ENCODE measurements at regions not wholly inside any gene's neighbourhood (a gene's known extent, or its start where the extent isn't known, plus 50 kb on each side); places are given as distances from the start of the nearest gene placed in this dataset.

DNA sequence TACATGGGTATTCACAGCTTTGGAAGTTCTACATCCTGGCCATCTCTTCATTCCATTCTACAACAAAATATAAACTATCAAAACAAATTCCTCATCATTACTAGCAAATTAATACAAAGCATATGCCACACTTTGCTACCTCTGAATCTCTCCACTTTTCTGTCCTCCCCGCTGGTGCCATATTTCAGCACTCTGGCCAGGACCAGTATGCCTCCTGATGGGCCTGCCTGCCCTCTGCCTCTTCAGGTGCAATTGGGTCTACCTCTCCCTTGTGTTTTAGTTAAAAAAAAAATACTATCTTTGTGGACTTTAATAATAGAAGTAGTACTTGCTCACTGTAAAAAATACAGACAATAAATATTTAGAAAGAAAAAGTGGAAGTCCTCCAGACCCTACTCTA, 448.8 kb downstream of the WDR72 start:
- H3K27ac Mint-ChIP-seq (ENCODE audit: unreplicated experiment) = no peak overlapping the region
- H3K9me3 Mint-ChIP-seq (ENCODE audit: unreplicated experiment) = no peaks in the 10 kb centered on the region

DNA sequence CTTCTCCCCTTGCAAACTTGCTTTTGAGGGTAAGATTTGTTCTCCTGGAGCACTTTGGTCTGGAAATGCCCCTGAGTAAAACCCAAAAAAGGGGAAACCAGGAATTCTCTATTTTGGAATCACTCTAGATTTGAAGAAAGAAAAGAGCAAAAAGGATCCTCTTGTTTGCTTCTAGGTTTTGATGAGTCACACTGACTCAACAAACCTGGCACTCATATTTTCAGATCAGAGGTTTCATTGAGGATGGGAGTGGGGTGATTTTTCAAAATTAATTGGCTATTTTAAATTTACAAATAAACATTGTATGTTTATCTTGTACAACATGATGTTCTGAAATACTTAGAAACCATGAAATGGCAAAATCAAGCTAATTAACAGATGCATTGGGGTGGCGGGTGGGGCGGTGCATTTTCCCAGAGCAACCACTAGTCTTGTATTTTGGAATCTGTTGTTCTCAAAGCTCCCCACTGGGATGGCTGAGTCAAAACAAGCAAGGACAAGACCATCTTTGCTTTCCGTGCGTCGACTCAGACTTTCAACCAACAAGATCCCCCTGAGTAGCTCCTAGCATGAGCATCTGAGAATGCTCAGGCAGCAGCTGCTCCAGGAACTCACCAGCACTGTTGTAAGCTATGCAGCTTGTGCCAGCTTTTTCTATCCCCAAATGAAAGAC, 451.4 kb downstream of the WDR72 start:
- H3K27me3 Mint-ChIP-seq (ENCODE audit: unreplicated experiment) = no peaks in the 10 kb centered on the region
- no peaks in the 10 kb centered on the region for H3K9me3 Mint-ChIP-seq (ENCODE audit: unreplicated experiment)
- no peak for TF ChIP-seq CTCF (IDR thresholded peaks at IDR 0.05; ENCODE audit: partially characterized antibody, unreplicated experiment)
- peak; percentile 18 for DNase-seq
- no peak overlapping the region for H3K27ac Mint-ChIP-seq (ENCODE audit: unreplicated experiment)
- H3K4me3 Mint-ChIP-seq (ENCODE audit: unreplicated experiment) = no peak overlapping the region
- no peaks in the 10 kb centered on the region for H3K36me3 Mint-ChIP-seq (ENCODE audit: unreplicated experiment)
- H3K4me1 Mint-ChIP-seq (ENCODE audit: low read depth, unreplicated experiment) = no peaks in the 10 kb centered on the region

More for the DNA sequence above, 448.8 kb downstream of the WDR72 start:
- H3K36me3 Mint-ChIP-seq (ENCODE audit: unreplicated experiment) = no peaks in the 10 kb centered on the region
- TF ChIP-seq CTCF (IDR thresholded peaks at IDR 0.05; ENCODE audit: partially characterized antibody, unreplicated experiment) = no peak
- H3K27me3 Mint-ChIP-seq (ENCODE audit: unreplicated experiment) = peaks cover 2% of the 10 kb centered on the region
- DNase-seq = no peak
- H3K4me1 Mint-ChIP-seq (ENCODE audit: low read depth, unreplicated experiment) = no peaks in the 10 kb centered on the region
- H3K4me3 Mint-ChIP-seq (ENCODE audit: unreplicated experiment) = no peak overlapping the region

DNA sequence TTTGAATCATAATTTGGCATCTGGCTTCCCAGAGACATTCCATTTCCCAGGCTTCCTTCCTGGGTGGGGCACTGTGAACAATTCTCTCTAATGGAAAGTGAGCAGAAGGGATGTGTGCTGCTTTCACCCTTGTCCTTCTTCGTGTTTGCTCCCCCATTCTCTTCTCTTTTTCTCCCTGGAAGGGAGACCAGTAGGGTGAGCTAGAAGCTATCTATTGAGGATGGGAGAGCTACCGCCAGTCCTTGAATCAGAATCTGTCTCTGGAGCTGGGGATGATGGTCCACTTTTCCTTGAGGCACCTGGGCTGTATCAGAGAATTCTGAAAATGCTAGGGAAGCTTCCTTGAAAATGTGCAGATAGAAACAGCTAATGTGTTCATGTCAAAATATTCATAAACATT, 453.9 kb downstream of the WDR72 start:
- Mint-ChIP-seq H3K4me1 (ENCODE audit: low read depth, unreplicated experiment) (no peaks in the 10 kb centered on the region), H3K36me3 (ENCODE audit: unreplicated experiment) (no peaks in the 10 kb centered on the region), H3K27me3 (ENCODE audit: unreplicated experiment) (no peaks in the 10 kb centered on the region), H3K9me3 (ENCODE audit: unreplicated experiment) (no peaks in the 10 kb centered on the region), H3K27ac (ENCODE audit: unreplicated experiment) (no peak overlapping the region), H3K4me3 (ENCODE audit: unreplicated experiment) (no peak overlapping the region)
- no peak for TF ChIP-seq CTCF (IDR thresholded peaks at IDR 0.05; ENCODE audit: partially characterized antibody, unreplicated experiment)
- DNase-seq = no peak

GRCh38 chr15:53305101-53305500, 454.4 kb downstream of the WDR72 start:
- H3K9me3 Mint-ChIP-seq (ENCODE audit: unreplicated experiment) = no peaks in the 10 kb centered on the region
- DNase-seq = no peak
- H3K4me1 Mint-ChIP-seq (ENCODE audit: low read depth, unreplicated experiment) = no peaks in the 10 kb centered on the region
- H3K36me3 Mint-ChIP-seq (ENCODE audit: unreplicated experiment) = no peaks in the 10 kb centered on the region
- no peak overlapping the region for H3K27ac Mint-ChIP-seq (ENCODE audit: unreplicated experiment)
- H3K27me3 Mint-ChIP-seq (ENCODE audit: unreplicated experiment) = no peaks in the 10 kb centered on the region
- TF ChIP-seq CTCF (IDR thresholded peaks at IDR 0.05; ENCODE audit: partially characterized antibody, unreplicated experiment) = no peak
- H3K4me3 Mint-ChIP-seq (ENCODE audit: unreplicated experiment) = no peak overlapping the region

DNA sequence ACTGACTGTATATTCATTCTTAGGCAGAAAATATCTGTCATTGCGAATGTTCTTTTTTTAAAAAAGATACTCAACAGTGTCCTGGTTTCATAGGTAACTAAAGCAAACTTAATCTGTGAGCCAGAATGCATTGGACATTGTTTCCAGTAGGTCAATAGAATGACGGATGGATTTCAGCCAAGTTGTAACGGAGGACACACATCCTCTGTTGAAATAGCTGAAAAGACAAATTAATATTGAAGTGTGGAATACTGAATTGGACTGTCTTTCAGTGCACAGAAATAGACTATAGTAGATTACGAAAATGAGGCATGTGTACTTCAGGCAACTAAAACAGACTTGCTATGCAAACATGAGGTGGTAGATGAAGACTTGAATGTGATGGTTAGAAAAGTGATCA, 461.6 kb downstream of the WDR72 start:
- Mint-ChIP-seq H3K27ac (ENCODE audit: unreplicated experiment) (no peak overlapping the region), H3K27me3 (ENCODE audit: unreplicated experiment) (no peaks in the 10 kb centered on the region)

More for the DNA sequence above, 461.6 kb downstream of the WDR72 start:
- Mint-ChIP-seq H3K36me3 (ENCODE audit: unreplicated experiment) (no peaks in the 10 kb centered on the region), H3K4me1 (ENCODE audit: low read depth, unreplicated experiment) (no peaks in the 10 kb centered on the region), H3K9me3 (ENCODE audit: unreplicated experiment) (no peaks in the 10 kb centered on the region), H3K4me3 (ENCODE audit: unreplicated experiment) (no peak overlapping the region)
- no peak for TF ChIP-seq CTCF (IDR thresholded peaks at IDR 0.05; ENCODE audit: partially characterized antibody, unreplicated experiment)
- no peak for DNase-seq

Data from glutamatergic neuron (in vitro differentiated cells).